Calu3 (cell line): ENCODE measurements at regions not wholly inside any gene's neighbourhood (a gene's known extent, or its start where the extent isn't known, plus 50 kb on each side); places are given as distances from the start of the nearest gene placed in this dataset.

Experiments used
- BruUV-seq: library from RNA; stranded (reverse); fragments of 400-500 nt; replicated peaks from 2 replicates; lab custom pipeline; 2021; lab: Mats Ljungman, UMichigan
- CTCF ChIA-PET: fragments of 300-600 bp; sonication (Branson Sonifier 250); formaldehyde crosslinking; loops from one replicate; lab custom pipeline; 2022; ENCODE audit warnings: antibody characterized with exemption; lab: Charles Lee
- DNase-seq: peaks from one replicate; pipeline ENCODE4 v3.0.0; 2022
- H3K27ac Mint-ChIP-seq: one replicate; pipeline ENCODE4 v1.8.0; 2022; ENCODE audit warnings: mixed read lengths; ENCODE audit not compliant: unreplicated experiment
- H3K27me3 Mint-ChIP-seq: one replicate; pipeline ENCODE4 v1.8.0; 2022; ENCODE audit warnings: mixed read lengths; ENCODE audit not compliant: unreplicated experiment
- H3K36me3 Mint-ChIP-seq: one replicate; pipeline ENCODE4 v1.8.0; 2022; ENCODE audit warnings: mild to moderate bottlenecking, moderate library complexity, mixed read lengths; ENCODE audit not compliant: insufficient read depth, unreplicated experiment
- H3K4me1 Mint-ChIP-seq: one replicate; pipeline ENCODE4 v1.8.0; 2022; ENCODE audit warnings: mild to moderate bottlenecking, low read depth, mixed read lengths; ENCODE audit not compliant: unreplicated experiment
- H3K4me3 Mint-ChIP-seq: one replicate; pipeline ENCODE4 v1.8.0; 2022; ENCODE audit warnings: mild to moderate bottlenecking, low read depth, moderate library complexity, mixed read lengths; ENCODE audit not compliant: unreplicated experiment
- H3K9me3 Mint-ChIP-seq: one replicate; pipeline ENCODE4 v1.8.0; 2022; ENCODE audit warnings: low read depth, mixed read lengths; ENCODE audit not compliant: unreplicated experiment
- CTCF ChIP-seq: fragments of 200-600 bp; IDR thresholded peaks from one replicate; pipeline ENCODE4 v1.8.0; 2022; ENCODE audit warnings: antibody characterized with exemption; ENCODE audit not compliant: unreplicated experiment
- intact Hi-C: fragments of 100-400 bp; cut with micrococcal nuclease; formaldehyde crosslinking; loops from one replicate; pipeline ENCODE4 v1.10.0; 2022; ENCODE audit not compliant: unreplicated experiment

GRCh38 chr4:178138491-178138890 is 696.3 kb upstream of the AGA start:
- BruUV-seq: no TSS peak
- intact Hi-C loops: no loop called here
- Mint-ChIP-seq H3K9me3 (peaks cover 3% of the 10 kb centered on the region), H3K4me1 (peaks cover 11% of the 10 kb centered on the region), H3K36me3 (no peaks in the 10 kb centered on the region), H3K27me3 (no peaks in the 10 kb centered on the region), H3K4me3 (no peak overlapping the region), H3K27ac (no peak overlapping the region)
- TF ChIP-seq CTCF: no peak
- CTCF ChIA-PET: no interaction called here
- no peak for DNase-seq

DNA sequence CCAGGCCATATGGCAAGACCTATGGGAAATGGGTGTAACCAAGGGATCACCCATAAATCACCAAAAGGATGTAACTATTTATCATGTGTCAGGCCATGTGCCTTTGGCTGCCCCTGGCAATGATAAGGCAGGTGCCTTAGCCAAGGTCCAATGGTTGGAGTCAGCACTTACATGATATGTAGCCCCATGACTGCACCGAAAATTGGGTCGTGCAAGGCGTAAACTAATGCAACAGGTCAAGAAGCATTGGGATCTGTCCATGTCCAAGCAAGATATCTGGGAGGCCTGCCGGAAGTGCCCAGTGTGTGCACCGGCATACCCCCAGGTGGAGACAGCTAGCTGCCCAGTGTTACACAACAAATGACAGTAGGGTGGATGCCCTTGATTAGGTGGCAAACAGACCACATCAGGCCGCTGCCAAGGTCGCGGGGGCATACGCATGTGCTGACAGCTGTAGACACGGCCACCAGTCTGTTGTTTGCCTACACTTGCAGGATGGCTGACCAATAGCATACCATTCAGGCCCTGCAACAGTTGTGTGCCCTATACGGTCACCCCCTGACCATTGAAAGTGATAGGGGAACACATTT is 698.2 kb upstream of the AGA start:
- BruUV-seq: no TSS peak
- H3K27me3 Mint-ChIP-seq: no peaks in the 10 kb centered on the region
- no peak for DNase-seq
- no peaks in the 10 kb centered on the region for H3K9me3 Mint-ChIP-seq
- TF ChIP-seq CTCF: no peak
- no peaks in the 10 kb centered on the region for H3K4me1 Mint-ChIP-seq
- H3K4me3 Mint-ChIP-seq: no peak overlapping the region
- no peak overlapping the region for H3K27ac Mint-ChIP-seq
- intact Hi-C loops: no loop called here
- CTCF ChIA-PET: no interaction called here
- H3K36me3 Mint-ChIP-seq: no peaks in the 10 kb centered on the region

- Mint-ChIP-seq H3K4me3 (no peak overlapping the region), H3K9me3 (no peaks in the 10 kb centered on the region), H3K27me3 (no peaks in the 10 kb centered on the region), H3K4me1 (no peaks in the 10 kb centered on the region), H3K27ac (no peak overlapping the region), H3K36me3 (no peaks in the 10 kb centered on the region)
- TF ChIP-seq CTCF: no peak
- no peak for DNase-seq
- intact Hi-C loops: no loop called here
- BruUV-seq: no TSS peak
- CTCF ChIA-PET: no interaction called here
These were observed 700.5 kb upstream of the AGA start for GRCh38 chr4:178142724-178143123.

DNA sequence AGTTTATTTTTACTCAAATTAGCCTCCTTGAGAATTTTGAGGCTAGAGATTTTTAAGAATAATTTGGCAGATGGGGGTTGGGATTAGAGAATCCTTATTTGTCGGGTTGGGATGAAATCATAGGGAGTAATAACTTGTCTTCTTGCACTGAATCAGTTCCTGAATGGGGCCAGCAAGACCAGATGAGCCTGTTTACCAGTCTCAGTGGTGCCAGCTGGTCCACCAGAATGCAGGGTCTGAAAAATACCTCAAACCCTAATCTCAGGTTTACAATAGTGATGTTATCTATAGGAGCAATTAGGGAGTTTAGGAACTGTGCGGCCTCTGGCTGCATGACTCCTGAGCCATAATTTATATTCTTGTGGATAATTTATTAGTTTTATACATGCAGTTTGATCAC is 705.9 kb upstream of the AGA start:
- no peaks in the 10 kb centered on the region for H3K9me3 Mint-ChIP-seq
- H3K36me3 Mint-ChIP-seq: no peaks in the 10 kb centered on the region
- no peak for TF ChIP-seq CTCF
- intact Hi-C loops: no loop called here
- no peaks in the 10 kb centered on the region for H3K4me1 Mint-ChIP-seq
- H3K27me3 Mint-ChIP-seq: no peaks in the 10 kb centered on the region
- no peak overlapping the region for H3K27ac Mint-ChIP-seq
- no peak overlapping the region for H3K4me3 Mint-ChIP-seq
- CTCF ChIA-PET: interaction anchor here (0.6 to 1.1 kb wide), 2 partner anchors 14 to 46 kb away, joined by 3 to 4 read pairs; no protein-coding TSS in a partner anchor
- BruUV-seq: no TSS peak
- no peak for DNase-seq
